ENCODE measurements at regions not wholly inside any gene's neighbourhood (a gene's known extent, or its start where the extent isn't known, plus 50 kb on each side); places are given as distances from the start of the nearest gene placed in this dataset.
"Not testable (repeated sequence)": the region's sequence is repeated elsewhere in the genome, so short reads cannot be mapped to it uniquely, and the experiment has no call there.

- H3K4me3 ChIP-seq (ENCODE audit: low read depth, low read length), result no peak overlapping the region
- no peak overlapping the region for H3K27ac ChIP-seq
- DNase-seq, result no peak
- no peaks in the 10 kb centered on the region for H3K36me3 ChIP-seq (replicated peaks)
- no peak for TF ChIP-seq CTCF (IDR thresholded peaks at IDR 0.05; ENCODE audit: low read depth, low read length, missing control alignments)
- in situ Hi-C loops (cut with HindIII; ENCODE audit: low pct_ligation_motif_present, low sequenced_read_pairs), result no loop called here
- H3K27me3 ChIP-seq (replicated peaks), result no peaks in the 10 kb centered on the region
Observed at GRCh38 chrX:96578781-96579180, 105.9 kb upstream of the DIAPH2 start.

DNA sequence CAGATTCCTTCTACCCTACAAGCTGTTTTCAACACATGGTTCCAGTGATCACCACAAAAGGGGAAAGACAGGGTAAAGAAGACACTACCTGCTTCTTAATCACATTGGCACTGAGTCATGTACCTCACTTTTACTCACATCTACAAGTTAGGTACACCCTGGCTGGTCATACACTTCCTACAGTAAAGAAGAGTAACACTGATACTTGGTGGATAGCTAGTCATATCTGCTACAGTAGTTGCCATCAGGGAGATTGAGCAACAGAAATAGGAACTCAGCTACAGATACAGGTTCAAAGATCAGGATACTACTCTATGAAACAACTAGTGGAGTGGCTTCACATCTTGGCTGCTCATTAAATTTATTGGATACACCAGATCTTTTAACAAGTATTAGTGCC, 105.4 kb upstream of the DIAPH2 start:
- Histone ChIP-seq H3K27ac (no peak overlapping the region), H3K4me3 (ENCODE audit: low read depth, low read length) (no peak overlapping the region), H3K36me3 (replicated peaks) (no peaks in the 10 kb centered on the region), H3K27me3 (replicated peaks) (no peaks in the 10 kb centered on the region)
- in situ Hi-C loops (cut with HindIII; ENCODE audit: low pct_ligation_motif_present, low sequenced_read_pairs), result no loop called here
- no peak for DNase-seq
- no peak for TF ChIP-seq CTCF (IDR thresholded peaks at IDR 0.05; ENCODE audit: low read depth, low read length, missing control alignments)

DNA sequence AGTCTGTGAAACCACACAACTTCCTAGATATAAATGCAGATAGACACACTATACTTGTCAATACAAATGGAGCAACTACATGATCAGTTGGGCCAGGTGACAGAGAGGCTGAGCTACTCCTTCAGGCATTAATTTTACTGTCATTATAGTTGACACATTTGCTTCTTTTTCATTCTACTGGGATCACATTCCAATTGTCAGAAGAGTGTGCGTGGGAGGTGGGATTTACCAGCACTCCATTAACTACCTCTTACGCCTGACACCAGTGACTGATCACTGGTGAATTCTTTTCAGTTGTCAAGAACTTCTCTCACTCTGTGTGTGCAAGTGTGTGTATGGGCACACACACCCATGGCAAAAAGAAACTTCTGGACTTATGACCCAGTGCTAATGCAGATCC, 94.2 kb upstream of the DIAPH2 start:
- Histone ChIP-seq H3K36me3 (replicated peaks) (no peaks in the 10 kb centered on the region), H3K27ac (no peak overlapping the region), H3K27me3 (replicated peaks) (no peaks in the 10 kb centered on the region), H3K4me3 (ENCODE audit: low read depth, low read length) (no peak overlapping the region)
- no peak for TF ChIP-seq CTCF (IDR thresholded peaks at IDR 0.05; ENCODE audit: low read depth, low read length, missing control alignments)
- DNase-seq, result no peak
- in situ Hi-C loops (cut with HindIII; ENCODE audit: low pct_ligation_motif_present, low sequenced_read_pairs), result no loop called here

DNA sequence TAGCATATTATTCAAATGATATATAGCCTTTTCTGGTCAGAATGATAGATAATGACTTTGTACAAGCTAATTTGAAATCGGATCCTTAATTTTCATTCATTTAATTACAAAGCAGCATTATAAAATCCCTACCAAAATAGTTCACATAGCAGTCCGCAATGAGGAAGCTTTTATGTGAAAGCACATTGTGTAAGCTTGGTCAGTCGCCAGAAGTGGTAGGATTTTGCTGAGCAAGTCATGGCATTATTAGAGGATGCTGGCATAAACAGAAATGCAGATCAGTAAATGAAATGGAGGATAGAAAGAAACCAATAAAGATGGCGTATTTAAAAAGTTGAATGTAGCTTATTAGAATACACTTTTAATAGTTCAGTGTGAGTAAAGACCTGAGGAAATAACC, 93.2 kb upstream of the DIAPH2 start:
- no peak overlapping the region for H3K27ac ChIP-seq
- H3K4me3 ChIP-seq (ENCODE audit: low read depth, low read length), result no peak overlapping the region
- H3K36me3 ChIP-seq (replicated peaks), result no peaks in the 10 kb centered on the region
- no peak for DNase-seq
- no peaks in the 10 kb centered on the region for H3K27me3 ChIP-seq (replicated peaks)
- no peak for TF ChIP-seq CTCF (IDR thresholded peaks at IDR 0.05; ENCODE audit: low read depth, low read length, missing control alignments)
- in situ Hi-C loops (cut with HindIII; ENCODE audit: low pct_ligation_motif_present, low sequenced_read_pairs), result no loop called here

- H3K27me3 ChIP-seq (replicated peaks); DNase-seq; H3K27ac ChIP-seq; in situ Hi-C loops (cut with HindIII; ENCODE audit: low pct_ligation_motif_present, low sequenced_read_pairs); H3K36me3 ChIP-seq (replicated peaks); H3K4me3 ChIP-seq (ENCODE audit: low read depth, low read length): not testable (repeated sequence)
Observed at GRCh38 chrX:96597847-96598246, 86.8 kb upstream of the DIAPH2 start.

DNA sequence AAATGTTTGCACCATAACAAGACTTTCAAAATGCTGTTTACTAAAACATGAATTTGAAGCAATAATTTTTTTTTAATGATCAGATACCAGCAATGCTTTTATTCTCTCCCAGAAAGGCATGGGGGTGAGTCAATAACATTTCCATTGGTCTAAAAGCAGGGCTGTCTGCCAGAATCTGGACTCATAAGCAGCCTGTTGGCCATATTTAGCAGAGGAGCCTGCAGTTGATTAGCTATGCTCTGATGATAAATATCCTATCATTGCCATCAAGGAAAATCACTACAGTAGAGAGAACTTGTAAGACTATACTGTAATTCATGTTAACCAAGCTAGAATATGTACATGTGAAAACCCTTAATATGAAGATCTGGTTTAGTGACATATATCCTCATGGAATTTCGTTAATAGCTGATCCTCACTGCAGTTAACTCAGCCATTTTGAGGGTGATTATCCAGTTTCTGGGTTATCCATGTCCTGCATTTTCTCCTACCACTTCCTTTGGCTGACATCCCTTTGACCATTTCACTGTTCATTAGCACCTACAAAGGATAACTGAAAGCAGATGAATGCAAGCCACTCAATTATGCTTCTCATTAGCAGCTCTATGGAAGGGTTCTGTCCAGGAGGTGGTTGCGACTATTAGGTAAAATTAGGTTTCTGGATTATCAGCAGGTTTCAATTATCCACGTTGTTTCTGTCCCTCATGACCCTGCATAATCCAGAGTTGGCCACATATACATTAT, 72.9 kb upstream of the DIAPH2 start:
- no peak for TF ChIP-seq CTCF (IDR thresholded peaks at IDR 0.05; ENCODE audit: low read depth, low read length, missing control alignments)
- no peaks in the 10 kb centered on the region for H3K27me3 ChIP-seq (replicated peaks)
- no peaks in the 10 kb centered on the region for H3K36me3 ChIP-seq (replicated peaks)
- in situ Hi-C loops (cut with HindIII; ENCODE audit: low pct_ligation_motif_present, low sequenced_read_pairs), result no loop called here
- H3K27ac ChIP-seq, result no peak overlapping the region
- H3K4me3 ChIP-seq (ENCODE audit: low read depth, low read length), result no peak overlapping the region
- DNase-seq, result peak; percentile 24
